HL-60/S4 (cell line): ENCODE measurements at regions not wholly inside any gene's neighbourhood (a gene's known extent, or its start where the extent isn't known, plus 50 kb on each side); places are given as distances from the start of the nearest gene placed in this dataset.
"Not testable (repeated sequence)": the region's sequence is repeated elsewhere in the genome, so short reads cannot be mapped to it uniquely, and the experiment has no call there.

Experiments used
- in situ Hi-C: fragments of 300-500 bp; cut with MboI; formaldehyde crosslinking; loops from 2 replicates; pipeline ENCODE4 v1.14.3; 2022; ENCODE audit warnings: low sequenced_read_pairs

DNA sequence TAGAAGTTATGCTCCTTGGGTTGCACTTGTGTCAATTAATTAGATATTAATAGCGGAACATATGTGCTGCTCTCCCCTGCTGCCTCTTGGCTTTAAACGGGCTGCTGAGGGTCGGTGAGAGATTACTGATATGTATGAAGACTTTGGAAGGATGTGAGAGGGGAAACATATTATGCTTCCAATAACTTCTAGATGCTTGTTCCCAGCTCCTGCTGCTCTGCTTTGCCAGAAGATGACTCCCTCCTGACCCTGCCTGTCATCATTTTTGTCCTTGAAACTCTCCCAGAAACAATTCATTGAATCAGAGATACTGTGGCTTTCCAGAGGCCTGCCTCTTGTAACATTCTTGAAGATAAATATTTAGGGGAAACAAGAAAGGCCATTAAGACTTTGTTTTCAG lies 300.1 kb upstream of the STXBP6 start:
- in situ Hi-C loops, result no loop called here

DNA sequence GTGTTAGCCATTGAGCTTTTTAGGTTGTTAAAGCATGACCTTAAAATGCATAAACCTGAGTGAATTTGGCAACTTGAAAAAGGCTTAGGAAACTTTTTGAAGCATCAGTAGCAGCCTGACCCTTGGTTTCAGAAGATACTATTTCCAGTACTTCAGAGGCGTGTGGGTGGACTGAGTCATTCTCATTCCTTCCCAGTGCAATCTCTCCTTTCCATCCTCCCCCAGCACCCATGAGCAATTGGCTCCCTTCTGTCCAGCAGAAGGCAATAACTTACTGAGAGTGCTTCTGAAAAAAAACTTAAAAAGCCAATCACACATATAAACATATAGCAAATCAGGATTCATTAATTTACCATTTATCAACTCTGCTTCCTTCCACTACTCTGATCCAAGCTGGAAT lies 299.3 kb upstream of the STXBP6 start:
- in situ Hi-C loops, result no loop called here

DNA sequence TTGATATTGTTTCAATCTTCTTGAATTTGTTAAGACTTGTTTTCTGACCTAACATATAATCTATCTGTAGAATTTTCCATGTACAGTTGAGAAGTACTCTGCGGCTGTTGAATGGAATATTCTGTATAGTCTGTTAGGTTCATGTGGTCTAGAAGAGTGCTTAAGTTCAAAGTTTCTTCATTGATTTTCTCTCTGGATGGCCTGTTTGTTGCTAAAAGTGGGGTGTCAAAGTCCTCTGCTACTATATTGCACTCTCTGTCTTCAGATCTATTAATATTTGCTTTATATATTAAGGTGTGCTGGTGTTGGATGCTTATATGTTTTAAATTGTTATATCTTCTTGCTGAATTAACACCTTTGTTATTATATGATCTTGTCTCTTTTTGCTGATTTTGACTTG lies 290.9 kb upstream of the STXBP6 start:
- in situ Hi-C loops, result no loop called here

DNA sequence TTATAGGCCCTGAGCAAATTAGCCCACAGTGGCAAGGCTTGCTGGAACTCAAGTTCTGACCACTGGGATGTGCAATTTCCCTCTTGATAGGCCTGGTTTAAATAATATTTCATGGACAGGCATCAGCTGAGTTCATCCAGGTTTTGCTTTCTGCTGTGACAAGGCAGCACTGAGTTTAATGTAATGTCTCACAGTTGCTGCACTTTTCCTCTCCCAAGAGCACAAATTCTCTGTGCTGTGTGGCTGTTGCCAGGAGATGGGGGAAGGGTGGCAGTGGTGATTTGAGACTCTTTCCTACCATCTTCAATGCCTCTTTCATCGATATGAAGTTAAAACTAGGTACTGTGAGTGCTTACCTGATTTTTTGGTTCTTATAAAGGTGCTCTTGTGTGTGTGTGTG lies 272.8 kb upstream of the STXBP6 start:
- in situ Hi-C loops, result no loop called here

DNA sequence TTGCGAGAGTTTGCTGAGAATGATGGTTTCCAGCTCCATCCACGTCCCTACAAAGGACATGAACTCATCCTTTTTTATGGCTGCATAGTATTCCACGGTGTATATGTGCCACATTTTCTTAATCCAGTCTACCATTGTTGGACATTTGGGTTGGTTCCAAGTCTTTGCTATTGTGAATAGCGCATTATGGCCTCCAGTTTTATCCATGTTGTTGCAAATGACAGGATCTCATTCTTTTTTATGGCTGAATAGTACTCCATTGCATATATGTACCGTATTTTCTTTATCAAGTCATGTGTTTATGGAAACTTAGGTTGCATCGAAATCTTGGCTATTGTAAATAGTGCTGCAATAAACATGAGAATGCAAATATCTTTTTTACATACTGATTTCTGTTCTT lies 266.1 kb upstream of the STXBP6 start:
- in situ Hi-C loops, result not testable (repeated sequence)

DNA sequence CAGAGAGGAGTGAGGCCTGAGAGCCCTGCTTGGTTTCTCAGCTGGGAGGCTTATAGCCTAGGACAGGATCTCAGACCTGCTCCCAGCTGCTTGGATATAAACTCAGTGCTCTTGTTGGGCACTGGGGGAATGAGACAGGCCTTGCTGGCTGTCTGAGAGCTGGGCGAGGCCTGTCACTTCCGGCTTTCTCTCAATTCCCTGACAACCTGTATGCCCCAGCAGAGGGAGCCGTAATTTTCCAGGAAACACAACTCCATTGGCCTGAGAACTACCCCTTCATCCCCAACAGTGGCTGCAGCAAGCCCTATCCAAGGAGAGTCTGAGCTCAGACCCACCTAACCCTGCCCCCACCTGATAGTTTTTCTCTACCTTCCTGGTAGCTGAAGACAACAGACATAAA lies 258.3 kb upstream of the STXBP6 start:
- in situ Hi-C loops, result no loop called here

DNA sequence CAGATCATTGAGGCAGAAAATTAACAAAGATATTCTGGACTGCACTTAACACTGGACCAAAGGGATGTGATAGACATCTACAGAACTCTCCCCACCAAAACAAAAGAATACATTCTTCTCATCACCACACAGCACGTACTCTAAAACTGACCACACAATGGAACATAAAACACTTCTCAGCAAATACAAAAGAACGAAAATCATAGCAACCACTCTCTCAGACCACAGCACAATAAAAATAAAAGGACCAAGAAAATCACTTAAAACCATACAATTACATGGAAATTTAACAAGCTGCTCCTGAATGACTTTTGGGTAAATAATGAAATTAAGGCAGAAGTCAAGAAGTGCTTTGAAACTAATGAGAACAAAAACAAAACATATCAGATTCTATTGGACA lies 254.0 kb upstream of the STXBP6 start:
- in situ Hi-C loops, result no loop called here

DNA sequence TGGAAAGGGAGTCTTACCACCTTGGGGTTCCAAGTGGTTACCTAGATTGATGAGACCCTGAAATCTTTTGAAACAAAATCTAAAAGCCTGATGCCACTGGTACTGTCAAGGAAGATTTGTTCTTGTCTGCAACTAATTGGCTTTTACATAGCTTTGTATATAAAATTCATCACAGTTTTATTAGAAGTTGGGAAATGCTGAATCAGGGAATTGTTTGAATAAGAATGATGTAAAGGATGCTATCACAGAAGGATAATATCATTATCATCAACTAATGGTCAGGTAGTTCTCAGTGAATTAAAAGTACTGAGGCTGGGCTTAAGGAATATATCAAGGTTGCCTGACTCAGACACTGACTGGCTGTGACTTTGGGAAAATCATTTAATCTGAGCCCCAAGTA lies 248.3 kb upstream of the STXBP6 start:
- in situ Hi-C loops, result no loop called here

DNA sequence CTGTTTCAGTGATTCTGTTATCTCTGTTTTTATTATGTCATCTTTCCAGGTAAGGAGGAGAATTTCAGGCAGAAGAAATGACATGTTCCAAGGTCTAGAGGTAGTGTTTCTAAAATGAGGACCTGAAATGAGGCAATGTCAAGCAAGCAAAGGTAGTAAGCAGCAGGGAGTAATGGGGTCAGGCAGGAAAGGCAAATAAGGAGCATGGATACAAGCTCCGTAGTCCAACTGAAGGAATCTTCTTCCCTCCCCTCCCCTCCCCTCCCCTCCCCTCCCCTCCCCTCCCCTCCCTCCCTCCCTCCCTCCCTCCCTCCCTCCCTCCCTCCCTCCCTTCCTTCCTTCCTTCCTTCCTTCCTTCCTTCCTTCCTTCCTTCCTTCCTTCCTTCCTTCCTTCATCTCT lies 240.2 kb upstream of the STXBP6 start:
- in situ Hi-C loops, result not testable (repeated sequence)

DNA sequence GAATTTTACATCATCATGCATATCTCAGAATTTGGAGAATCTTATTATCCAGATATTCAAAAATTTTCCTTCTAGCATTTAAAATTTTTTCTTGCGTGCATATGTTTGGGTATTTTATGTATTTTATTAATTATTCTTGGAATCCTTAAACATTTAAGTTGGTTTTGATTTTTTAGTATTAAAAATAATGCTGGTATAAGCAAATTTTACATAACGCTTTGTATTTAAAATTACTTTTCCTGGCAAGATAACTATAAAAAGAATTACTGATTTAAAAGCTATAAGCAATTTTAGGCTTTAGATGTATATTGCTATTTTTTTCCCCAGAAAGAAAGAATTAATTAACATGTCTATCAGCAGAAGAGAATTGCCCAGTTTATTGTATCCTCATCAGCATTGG lies 224.6 kb upstream of the STXBP6 start:
- in situ Hi-C loops, result no loop called here

DNA sequence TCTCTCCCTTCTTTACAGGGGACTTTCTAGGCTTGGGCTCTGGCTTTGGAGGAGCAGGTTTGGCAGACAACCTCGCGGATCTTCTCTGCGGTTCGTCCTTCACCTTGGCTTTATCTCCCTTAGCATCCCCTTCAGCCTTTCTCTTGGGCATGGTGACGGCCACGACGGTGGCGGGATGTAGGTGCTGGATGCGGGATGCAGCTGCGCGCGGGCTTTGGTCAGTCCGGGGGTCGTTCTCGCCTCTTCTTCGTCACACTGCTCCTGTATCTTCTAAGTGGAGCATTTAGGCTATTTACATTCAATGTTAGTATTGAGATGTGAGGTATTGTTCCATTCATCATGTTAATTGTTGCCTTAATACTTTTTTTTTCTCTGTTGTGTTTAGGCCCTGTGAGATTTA lies 217.2 kb upstream of the STXBP6 start:
- in situ Hi-C loops, result no loop called here

DNA sequence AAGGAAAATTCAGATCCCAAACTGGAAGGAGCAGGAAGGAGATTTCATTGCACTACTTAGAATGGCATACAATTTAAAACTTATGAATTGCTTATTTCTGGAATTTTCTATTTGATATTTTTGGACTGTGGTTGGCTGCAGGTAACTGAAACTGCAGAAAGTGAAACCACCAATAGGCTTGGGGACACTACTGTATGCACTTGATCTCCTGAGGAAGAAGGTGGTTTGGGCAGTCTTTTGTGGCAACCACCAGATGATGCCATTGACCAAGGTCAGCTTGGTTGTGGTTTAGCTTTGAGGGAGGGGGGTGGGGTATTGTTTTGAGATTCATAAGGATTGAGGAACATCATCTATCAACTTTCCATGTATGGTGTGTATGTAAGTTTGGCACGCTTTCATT lies 209.5 kb upstream of the STXBP6 start:
- in situ Hi-C loops, result no loop called here

DNA sequence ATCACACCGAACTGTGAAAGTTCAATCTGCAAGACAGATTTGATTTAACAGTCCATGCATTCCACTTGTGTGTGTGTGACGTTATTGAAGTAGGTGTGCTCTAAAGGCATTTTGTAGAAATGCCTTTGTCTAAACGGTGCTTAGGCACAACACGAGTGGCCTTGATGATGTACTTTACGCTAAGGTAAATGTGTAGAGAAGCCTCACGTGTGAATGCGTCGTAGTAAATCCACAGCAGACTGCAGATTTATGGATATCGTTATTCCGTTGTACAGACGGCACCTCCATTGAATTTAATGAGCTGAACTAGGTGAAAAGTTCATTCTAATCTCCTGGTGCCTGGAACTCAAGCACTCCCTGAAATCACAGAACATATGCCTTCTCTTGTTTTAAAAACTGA lies 202.8 kb upstream of the STXBP6 start:
- in situ Hi-C loops, result no loop called here

DNA sequence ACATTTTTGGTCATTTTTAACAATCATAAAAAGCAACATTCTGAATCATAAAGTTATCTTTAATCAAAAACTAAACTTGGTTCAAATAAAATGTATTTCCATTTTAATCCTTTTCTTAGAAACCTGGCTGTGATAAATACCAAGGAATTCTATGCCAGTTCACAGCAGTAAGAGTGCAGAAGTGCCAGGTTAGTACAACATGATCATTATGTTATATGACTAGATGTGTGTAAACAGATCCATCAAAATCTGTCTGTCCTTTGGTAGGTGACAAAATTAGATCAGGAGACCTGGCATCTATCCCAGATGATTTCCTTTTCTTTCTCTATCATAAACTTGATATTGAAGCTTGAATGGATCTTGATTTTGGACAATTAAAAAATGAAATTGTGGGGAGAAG lies 200.6 kb upstream of the STXBP6 start:
- in situ Hi-C loops, result no loop called here

DNA sequence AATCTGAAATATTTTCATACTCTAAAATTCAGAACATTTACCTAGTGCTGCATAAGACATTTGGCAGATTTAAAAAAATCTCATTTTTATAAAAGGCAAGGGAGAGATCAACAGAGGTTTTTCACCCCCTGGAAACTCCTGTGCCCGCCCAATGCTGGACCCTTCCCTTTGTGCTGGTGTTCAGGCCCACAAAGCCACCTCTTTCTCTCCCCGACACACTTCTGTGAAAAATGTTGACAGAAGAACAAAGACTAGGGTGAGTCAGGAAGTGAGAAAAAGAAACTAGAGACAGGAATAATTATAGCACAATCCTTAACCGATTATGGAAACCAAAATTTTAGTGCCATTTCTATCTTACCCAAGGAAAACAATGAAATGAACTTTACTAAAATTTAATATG lies 197.7 kb upstream of the STXBP6 start:
- in situ Hi-C loops, result no loop called here

DNA sequence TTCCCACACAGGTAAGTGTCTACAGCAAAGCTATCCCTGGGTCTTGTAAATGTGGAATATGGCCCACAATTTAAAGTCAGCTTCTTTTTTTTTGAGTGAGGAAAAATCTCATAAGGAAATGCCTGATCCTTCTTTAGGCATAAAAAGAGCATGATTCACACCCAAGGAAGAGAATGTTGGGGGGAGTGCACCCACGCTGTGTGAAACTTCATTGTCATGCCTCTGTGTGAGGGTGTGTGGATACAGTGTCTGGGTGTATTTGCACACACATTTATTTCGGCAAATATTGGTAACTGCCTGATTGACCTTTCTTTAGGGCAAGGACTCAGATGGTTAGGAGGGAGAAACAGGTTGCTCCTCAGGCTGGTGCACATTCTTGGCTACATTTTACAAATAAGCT lies 196.8 kb upstream of the STXBP6 start:
- in situ Hi-C loops, result no loop called here

DNA sequence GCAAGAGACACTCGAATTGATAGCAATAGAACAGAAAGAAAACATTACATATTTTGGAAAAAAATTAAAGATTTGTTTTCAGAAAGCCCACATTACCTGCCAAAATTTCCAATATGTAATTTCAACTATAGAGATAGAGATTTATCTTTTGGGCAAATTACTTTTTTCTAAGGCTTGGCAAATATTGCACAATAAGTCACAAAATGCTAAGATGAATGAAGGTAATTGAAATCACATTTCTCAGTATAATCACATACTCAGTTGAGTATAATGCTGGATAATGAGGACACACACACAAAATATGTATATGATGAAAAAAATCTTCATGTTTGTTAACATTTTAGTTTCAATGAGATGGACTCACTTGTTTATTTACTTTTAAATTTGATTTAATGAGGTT lies 189.2 kb upstream of the STXBP6 start:
- in situ Hi-C loops, result no loop called here

DNA sequence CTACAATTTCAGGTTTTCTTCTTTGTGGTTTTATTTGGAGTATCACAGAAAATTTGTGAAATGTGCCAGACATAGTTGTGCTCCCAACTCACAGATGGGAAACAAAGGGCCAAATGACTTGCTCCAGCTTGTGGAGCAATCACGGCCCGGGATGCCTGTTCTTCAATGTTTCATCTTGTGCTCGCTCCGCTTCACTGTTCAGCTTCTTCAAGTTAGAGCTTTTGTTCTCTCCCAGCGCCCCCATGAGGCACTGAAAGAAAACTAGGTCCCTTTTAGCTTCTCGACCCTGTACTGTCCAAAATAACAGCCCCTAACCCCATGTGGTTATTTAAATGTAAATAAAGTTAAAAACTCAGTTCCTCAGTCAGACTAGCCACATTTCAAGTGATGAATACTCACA lies 187.9 kb upstream of the STXBP6 start:
- in situ Hi-C loops, result no loop called here

DNA sequence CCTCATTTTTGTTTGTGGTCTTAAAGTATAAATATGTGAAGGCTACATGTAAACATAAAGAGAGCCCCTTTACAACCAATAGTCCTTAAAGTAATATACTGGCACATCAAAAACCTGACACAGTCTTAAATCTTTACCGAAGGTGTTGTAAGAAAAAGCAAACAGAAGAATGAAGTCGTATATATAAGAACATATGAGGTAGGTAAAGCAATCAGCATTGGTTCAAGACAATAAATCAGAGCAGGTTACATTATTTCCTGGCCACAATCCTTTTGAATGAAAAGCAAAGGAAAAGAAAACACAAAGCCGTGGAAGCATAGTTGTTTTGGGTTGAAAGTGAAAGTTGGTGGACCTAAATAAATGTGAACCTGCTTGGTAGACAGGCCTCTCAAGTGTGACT lies 183.7 kb upstream of the STXBP6 start:
- in situ Hi-C loops, result no loop called here

DNA sequence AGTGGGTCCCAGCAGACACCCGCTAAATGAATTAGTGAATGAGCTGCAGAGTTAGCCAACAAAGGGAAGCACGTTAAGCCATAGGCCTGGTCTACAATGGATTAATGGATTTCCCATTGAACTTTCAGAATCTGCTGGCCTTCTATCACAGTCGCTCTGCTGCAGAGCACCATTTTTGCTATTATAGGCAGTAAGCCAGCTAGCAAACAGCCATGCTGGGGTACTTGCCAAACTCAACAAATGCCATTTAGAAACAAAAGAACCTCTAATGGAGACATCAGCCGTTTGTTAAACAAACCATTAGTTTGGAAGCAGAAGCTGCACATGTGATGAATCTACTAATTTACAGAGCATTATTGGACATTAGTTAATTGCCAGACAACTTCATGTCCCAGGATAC lies 181.1 kb upstream of the STXBP6 start:
- in situ Hi-C loops, result no loop called here

DNA sequence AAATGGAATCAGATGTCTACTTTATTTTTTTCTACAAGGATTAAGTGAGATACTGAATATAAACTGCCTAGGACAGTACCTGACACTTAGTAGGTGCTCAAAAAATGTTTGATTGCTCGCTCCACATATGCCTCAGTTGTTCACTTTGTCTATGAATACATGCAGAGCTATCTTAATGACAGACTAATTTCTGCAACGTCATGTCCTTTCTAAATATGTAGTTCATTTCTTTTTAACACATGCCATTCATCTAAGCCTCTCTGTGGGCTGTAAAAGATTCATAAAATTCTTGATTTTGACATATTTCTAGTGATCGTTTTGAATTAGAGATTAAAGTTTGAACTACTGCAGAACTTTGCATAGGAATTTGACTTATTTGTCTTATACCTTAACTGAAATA lies 176.3 kb upstream of the STXBP6 start:
- in situ Hi-C loops, result no loop called here

DNA sequence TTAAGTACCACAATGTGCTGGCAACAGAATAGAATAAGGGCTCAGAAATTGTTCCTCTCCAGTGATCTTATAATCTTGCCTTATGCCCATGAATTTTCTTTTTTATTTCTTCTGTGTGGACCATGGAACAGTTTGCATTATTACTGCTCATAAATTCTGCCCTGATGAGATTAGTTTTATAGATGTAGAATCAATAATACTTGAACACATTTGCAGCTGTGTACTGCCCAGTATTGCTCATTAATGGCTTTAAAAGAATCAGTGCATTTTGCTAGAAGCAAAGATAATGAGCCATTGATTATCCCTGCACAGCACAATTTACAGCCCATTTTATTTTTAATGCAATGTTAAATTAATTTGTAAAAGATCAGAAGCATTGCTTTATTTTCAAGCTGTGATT lies 172.3 kb upstream of the STXBP6 start:
- in situ Hi-C loops, result no loop called here

DNA sequence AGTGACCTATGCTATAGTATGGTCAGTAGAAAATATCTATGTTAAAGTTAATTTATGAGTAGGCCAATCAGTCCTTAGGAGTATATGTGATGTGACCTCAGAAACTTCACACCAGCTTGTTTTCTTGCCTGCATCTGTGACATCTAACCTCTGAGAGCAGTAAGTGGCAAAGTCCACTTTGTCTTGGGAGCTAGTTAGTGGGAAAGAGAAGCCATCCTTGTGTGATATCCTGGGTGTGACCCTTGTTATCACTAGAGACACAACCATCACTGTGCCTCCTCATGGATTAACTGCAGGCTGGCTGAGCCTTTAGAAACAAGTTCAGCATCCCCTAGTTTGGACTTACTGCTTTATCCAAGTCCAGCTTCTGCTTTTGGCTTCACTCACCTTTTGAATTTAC lies 170.6 kb upstream of the STXBP6 start:
- in situ Hi-C loops, result no loop called here

DNA sequence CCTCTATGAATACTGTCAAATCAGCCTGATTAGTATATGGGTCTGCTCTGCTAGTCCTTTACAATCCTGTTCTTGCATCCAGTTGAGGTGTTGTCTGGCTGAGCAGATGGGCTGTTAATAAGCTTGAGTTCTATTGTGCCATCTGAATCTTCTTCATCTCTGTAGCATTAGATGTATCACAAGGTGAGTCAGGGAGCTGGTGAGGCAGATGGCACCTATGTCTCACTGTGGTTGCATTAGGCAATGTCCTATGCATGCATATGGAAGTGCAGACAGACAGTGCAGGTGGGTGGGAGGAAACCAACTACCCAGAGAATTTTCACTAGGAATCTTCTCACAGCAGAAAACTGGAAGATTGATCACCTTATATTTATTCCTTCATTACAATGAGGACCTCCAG lies 165.7 kb upstream of the STXBP6 start:
- in situ Hi-C loops, result no loop called here
